K562 (cell line): ENCODE measurements at regions not wholly inside any gene's neighbourhood (a gene's known extent, or its start where the extent isn't known, plus 50 kb on each side); places are given as distances from the start of the nearest gene placed in this dataset.

Experiments
- BHLHE40 ChIP-seq: IDR thresholded peaks from 2 replicates; pipeline ENCODE4 v1.6.1; 2011; ENCODE audit warnings: low read length, improper control_type of control experiment
- GATA2 ChIP-seq: sonication (generic); formaldehyde crosslinking; IDR thresholded peaks from 2 replicates; pipeline ENCODE4 v1.4.0; 2020; ENCODE audit warnings: mild to moderate bottlenecking, missing genetic modification reagents
- KDM5B ChIP-seq: fragments of 200-600 bp; sonication (generic); IDR thresholded peaks from 2 replicates; pipeline ENCODE4 v1.6.1; 2012; ENCODE audit warnings: low read depth, mild to moderate bottlenecking, moderate library complexity, low read length, control low read depth, inconsistent platforms; ENCODE audit not compliant: insufficient replicate concordance
- NELFE ChIP-seq: IDR thresholded peaks from 2 replicates; pipeline ENCODE4 v1.6.1; 2011; ENCODE audit warnings: mild to moderate bottlenecking; ENCODE audit not compliant: insufficient read depth, insufficient read length
- PYGO2 ChIP-seq: fragments of 450-650 bp; IDR thresholded peaks from 2 replicates; pipeline ENCODE4 v1.6.1; 2016; ENCODE audit warnings: mild to moderate bottlenecking, missing genetic modification characterization, moderate library complexity, missing compliant biosample characterization
- RB1 ChIP-seq: fragments of 450-650 bp; IDR thresholded peaks from 2 replicates; pipeline ENCODE4 v1.6.1; 2017; ENCODE audit warnings: low read depth, mild to moderate bottlenecking
- STAT6 ChIP-seq: sonication (generic); formaldehyde crosslinking; IDR thresholded peaks from 2 replicates; pipeline ENCODE4 v1.8.1; 2023; ENCODE audit warnings: mild to moderate bottlenecking, missing genetic modification reagents
- TCF7 ChIP-seq: sonication (generic); IDR thresholded peaks from 2 replicates; pipeline ENCODE4 v1.6.1; 2016; ENCODE audit warnings: antibody characterized with exemption, borderline replicate concordance
- ZNF586 ChIP-seq: fragments of 450-650 bp; formaldehyde crosslinking; conservative IDR thresholded peaks from 2 replicates; pipeline ENCODE4 v1.4.0; 2020; ENCODE audit warnings: mild to moderate bottlenecking, moderate library complexity
- ZNF699 ChIP-seq: fragments of 250-450 bp; sonication (Bioruptor Pico); IDR thresholded peaks from 2 replicates; pipeline ENCODE4 v1.8.0; 2021; ENCODE audit warnings: mild to moderate bottlenecking, moderate library complexity; ENCODE audit not compliant: insufficient replicate concordance
- TF ChIP-seq, protein P1 (sequence below): fragments of 250-450 bp; sonication (Bioruptor Pico); IDR thresholded peaks from 2 replicates; pipeline ENCODE4 v1.4.0; 2020; ENCODE audit warnings: mild to moderate bottlenecking, moderate library complexity
- TF ChIP-seq, protein P2 (sequence below): sonication (generic); formaldehyde crosslinking; IDR thresholded peaks from 2 replicates; pipeline ENCODE4 v1.8.0; 2022; ENCODE audit warnings: missing genetic modification reagents, mild to moderate bottlenecking, borderline replicate concordance
- TF ChIP-seq, protein P3 (sequence below), 2 experiments: fragments of 450-650 bp in 1 of 2; sonication (generic) in 1 of 2; formaldehyde crosslinking; conservative IDR thresholded peaks; 2 replicates each; pipeline versions ENCODE4 v1.4.0 to v1.8.1; 2020 to 2022; ENCODE audit warnings: mild to moderate bottlenecking in 1 of 2, missing genetic modification reagents in 1 of 2
- TF ChIP-seq, protein P4 (sequence below): fragments of 450-650 bp; IDR thresholded peaks from 2 replicates; pipeline ENCODE4 v1.6.1; 2018; ENCODE audit not compliant: partially characterized antibody

- TF ChIP-seq GATA2 (CRISPR knock-in tag) (peak; percentile 97), PYGO2 (tag) (peak; percentile 70; the same call in 1 of the 2 replicates), KDM5B (peak; percentile 52), TCF7 (peak; percentile 82; the same call in 1 of the 2 replicates), BHLHE40 (peak; percentile 76), STAT6 (CRISPR knock-in tag) (peak; percentile 52; the same call in 1 of the 2 replicates), RB1 (peak; percentile 25; the same call in 1 of the 2 replicates), ZNF586 (CRISPR knock-in tag) (no peak), ZNF699 (CRISPR knock-in tag) (no peak), NELFE (no peak)
- TF ChIP-seq, protein P1, sequence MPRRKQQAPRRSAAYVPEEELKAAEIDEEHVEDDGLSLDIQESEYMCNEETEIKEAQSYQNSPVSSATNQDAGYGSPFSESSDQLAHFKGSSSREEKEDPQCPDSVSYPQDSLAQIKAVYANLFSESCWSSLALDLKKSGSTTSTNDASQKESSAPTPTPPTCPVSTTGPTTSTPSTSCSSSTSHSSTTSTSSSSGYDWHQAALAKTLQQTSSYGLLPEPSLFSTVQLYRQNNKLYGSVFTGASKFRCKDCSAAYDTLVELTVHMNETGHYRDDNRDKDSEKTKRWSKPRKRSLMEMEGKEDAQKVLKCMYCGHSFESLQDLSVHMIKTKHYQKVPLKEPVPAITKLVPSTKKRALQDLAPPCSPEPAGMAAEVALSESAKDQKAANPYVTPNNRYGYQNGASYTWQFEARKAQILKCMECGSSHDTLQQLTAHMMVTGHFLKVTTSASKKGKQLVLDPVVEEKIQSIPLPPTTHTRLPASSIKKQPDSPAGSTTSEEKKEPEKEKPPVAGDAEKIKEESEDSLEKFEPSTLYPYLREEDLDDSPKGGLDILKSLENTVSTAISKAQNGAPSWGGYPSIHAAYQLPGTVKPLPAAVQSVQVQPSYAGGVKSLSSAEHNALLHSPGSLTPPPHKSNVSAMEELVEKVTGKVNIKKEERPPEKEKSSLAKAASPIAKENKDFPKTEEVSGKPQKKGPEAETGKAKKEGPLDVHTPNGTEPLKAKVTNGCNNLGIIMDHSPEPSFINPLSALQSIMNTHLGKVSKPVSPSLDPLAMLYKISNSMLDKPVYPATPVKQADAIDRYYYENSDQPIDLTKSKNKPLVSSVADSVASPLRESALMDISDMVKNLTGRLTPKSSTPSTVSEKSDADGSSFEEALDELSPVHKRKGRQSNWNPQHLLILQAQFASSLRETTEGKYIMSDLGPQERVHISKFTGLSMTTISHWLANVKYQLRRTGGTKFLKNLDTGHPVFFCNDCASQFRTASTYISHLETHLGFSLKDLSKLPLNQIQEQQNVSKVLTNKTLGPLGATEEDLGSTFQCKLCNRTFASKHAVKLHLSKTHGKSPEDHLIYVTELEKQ (CRISPR knock-in tag), result no peak
- TF ChIP-seq, protein P2, sequence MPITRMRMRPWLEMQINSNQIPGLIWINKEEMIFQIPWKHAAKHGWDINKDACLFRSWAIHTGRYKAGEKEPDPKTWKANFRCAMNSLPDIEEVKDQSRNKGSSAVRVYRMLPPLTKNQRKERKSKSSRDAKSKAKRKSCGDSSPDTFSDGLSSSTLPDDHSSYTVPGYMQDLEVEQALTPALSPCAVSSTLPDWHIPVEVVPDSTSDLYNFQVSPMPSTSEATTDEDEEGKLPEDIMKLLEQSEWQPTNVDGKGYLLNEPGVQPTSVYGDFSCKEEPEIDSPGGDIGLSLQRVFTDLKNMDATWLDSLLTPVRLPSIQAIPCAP (CRISPR knock-in tag), result no peak
- TF ChIP-seq, protein P3, sequence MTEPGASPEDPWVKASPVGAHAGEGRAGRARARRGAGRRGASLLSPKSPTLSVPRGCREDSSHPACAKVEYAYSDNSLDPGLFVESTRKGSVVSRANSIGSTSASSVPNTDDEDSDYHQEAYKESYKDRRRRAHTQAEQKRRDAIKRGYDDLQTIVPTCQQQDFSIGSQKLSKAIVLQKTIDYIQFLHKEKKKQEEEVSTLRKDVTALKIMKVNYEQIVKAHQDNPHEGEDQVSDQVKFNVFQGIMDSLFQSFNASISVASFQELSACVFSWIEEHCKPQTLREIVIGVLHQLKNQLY (CRISPR knock-in tag; conservative IDR thresholded peaks at IDR 0.05), result no peak
- TF ChIP-seq, protein P4, sequence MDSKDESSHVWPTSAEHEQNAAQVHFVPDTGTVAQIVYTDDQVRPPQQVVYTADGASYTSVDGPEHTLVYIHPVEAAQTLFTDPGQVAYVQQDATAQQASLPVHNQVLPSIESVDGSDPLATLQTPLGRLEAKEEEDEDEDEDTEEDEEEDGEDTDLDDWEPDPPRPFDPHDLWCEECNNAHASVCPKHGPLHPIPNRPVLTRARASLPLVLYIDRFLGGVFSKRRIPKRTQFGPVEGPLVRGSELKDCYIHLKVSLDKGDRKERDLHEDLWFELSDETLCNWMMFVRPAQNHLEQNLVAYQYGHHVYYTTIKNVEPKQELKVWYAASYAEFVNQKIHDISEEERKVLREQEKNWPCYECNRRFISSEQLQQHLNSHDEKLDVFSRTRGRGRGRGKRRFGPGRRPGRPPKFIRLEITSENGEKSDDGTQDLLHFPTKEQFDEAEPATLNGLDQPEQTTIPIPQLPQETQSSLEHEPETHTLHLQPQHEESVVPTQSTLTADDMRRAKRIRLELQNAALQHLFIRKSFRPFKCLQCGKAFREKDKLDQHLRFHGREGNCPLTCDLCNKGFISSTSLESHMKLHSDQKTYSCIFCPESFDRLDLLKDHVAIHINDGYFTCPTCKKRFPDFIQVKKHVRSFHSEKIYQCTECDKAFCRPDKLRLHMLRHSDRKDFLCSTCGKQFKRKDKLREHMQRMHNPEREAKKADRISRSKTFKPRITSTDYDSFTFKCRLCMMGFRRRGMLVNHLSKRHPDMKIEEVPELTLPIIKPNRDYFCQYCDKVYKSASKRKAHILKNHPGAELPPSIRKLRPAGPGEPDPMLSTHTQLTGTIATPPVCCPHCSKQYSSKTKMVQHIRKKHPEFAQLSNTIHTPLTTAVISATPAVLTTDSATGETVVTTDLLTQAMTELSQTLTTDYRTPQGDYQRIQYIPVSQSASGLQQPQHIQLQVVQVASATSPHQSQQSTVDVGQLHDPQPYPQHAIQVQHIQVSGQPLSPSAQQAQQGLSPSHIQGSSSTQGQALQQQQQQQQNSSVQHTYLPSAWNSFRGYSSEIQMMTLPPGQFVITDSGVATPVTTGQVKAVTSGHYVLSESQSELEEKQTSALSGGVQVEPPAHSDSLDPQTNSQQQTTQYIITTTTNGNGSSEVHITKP, result peak; percentile 83
Observed at GRCh38 chr7:138352570-138353461, 107.2 kb upstream of the TRIM24 start (continued).
